ENCODE measurements at regions not wholly inside any gene's neighbourhood (a gene's known extent, or its start where the extent isn't known, plus 50 kb on each side); places are given as distances from the start of the nearest gene placed in this dataset.

GRCh38 chr4:12200226-12200625 lies 771.5 kb upstream of the HS3ST1 start:
- CTCF ChIA-PET = no interaction called here
- TF ChIP-seq NFIC (IDR thresholded peaks at IDR 0.05; ENCODE audit: borderline replicate concordance) = no peak
- TF ChIP-seq TCF12 (IDR thresholded peaks at IDR 0.05) = no peak
- TF ChIP-seq SIN3A (IDR thresholded peaks at IDR 0.05; ENCODE audit: borderline replicate concordance, low read depth, low read length) = no peak
- TF ChIP-seq RFX5 (IDR thresholded peaks at IDR 0.05; ENCODE audit: low read length) = no peak
- no peak for TF ChIP-seq CHD2 (IDR thresholded peaks at IDR 0.05; ENCODE audit: low read length, partially characterized antibody)
- no peak for TF ChIP-seq GABPA (IDR thresholded peaks at IDR 0.05; ENCODE audit: low read depth)
- no peak for TF ChIP-seq EP300 (IDR thresholded peaks at IDR 0.05; ENCODE audit: borderline replicate concordance in 1 of 2, low read depth in 1 of 2, low read length in 1 of 2)
- no peak for TF ChIP-seq EZH2phosphoT487 (IDR thresholded peaks at IDR 0.05; ENCODE audit: borderline replicate concordance, low read depth)
- H3K9me3 ChIP-seq = no peaks in the 10 kb centered on the region
- no peaks in the 10 kb centered on the region for H3K9me2 ChIP-seq
- H3K79me2 ChIP-seq (ENCODE audit: insufficient read depth) = no peaks in the 10 kb centered on the region
- H3K4me2 ChIP-seq = no peak overlapping the region
- H2AFZ ChIP-seq (ENCODE audit: low read depth) = no peak overlapping the region
- H4K20me1 ChIP-seq (ENCODE audit: insufficient read depth) = no peaks in the 10 kb centered on the region
- POLR2A ChIA-PET = no interaction called here
- H3K36me3 ChIP-seq (replicated peaks in 1 of 2; ENCODE audit: control insufficient read depth in 1 of 2, insufficient read depth in 2 of 2, low read length in 1 of 2) = no peaks in the 10 kb centered on the region
- WGBS (ENCODE audit: low lambda C conversion rate) = 16% methylated on average over 3 of the region's 3 CpGs
- H3F3A ChIP-seq (replicated peaks; ENCODE audit: insufficient read depth) = no peaks in the 10 kb centered on the region
- H3K9ac ChIP-seq = no peak overlapping the region
- H3K27ac ChIP-seq (ENCODE audit: low read depth in 2 of 2, low read length in 1 of 2) = no peak overlapping the region
- DNase-seq = no peak
- no peak overlapping the region for H3K4me3 ChIP-seq (ENCODE audit: low read depth in 2 of 2, low read length in 1 of 2)
- H3K4me1 ChIP-seq (ENCODE audit: control insufficient read depth in 1 of 2, insufficient read depth in 2 of 2, low read depth in 1 of 2, low read length in 1 of 2) = no peaks in the 10 kb centered on the region
- no peaks in the 10 kb centered on the region for H3K27me3 ChIP-seq (ENCODE audit: insufficient read depth)

- TF ChIP-seq MEF2A (IDR thresholded peaks at IDR 0.05; ENCODE audit: borderline replicate concordance, low read depth) = no peak
- no peak for TF ChIP-seq RAD21 (IDR thresholded peaks at IDR 0.05; ENCODE audit: low read length)
- no peak for TF ChIP-seq IRF3 (IDR thresholded peaks at IDR 0.05; ENCODE audit: low read depth, low read length)
- no peak for TF ChIP-seq FOSL2 (IDR thresholded peaks at IDR 0.05; ENCODE audit: borderline replicate concordance, low read depth)
- no peak for TF ChIP-seq EP300 (IDR thresholded peaks at IDR 0.05; ENCODE audit: borderline replicate concordance in 1 of 2, low read depth in 1 of 2, low read length in 1 of 2)
- no peak for TF ChIP-seq JUND (IDR thresholded peaks at IDR 0.05)
- no peak for TF ChIP-seq GATA2 (CRISPR knock-in tag; IDR thresholded peaks at IDR 0.05)
- TF ChIP-seq CHD2 (IDR thresholded peaks at IDR 0.05; ENCODE audit: low read length, partially characterized antibody) = no peak
- TF ChIP-seq SMC3 (IDR thresholded peaks at IDR 0.05; ENCODE audit: low read depth, low read length) = no peak
- Histone ChIP-seq H3K27ac (ENCODE audit: low read depth in 2 of 2, low read length in 1 of 2) (no peak overlapping the region), H3K9me3 (no peaks in the 10 kb centered on the region), H3K27me3 (ENCODE audit: insufficient read depth) (no peaks in the 10 kb centered on the region), H3F3A (replicated peaks; ENCODE audit: insufficient read depth) (no peaks in the 10 kb centered on the region), H3K36me3 (replicated peaks in 1 of 2; ENCODE audit: control insufficient read depth in 1 of 2, insufficient read depth in 2 of 2, low read length in 1 of 2) (no peaks in the 10 kb centered on the region), H3K9ac (no peak overlapping the region), H4K20me1 (ENCODE audit: insufficient read depth) (no peaks in the 10 kb centered on the region), H3K4me1 (ENCODE audit: control insufficient read depth in 1 of 2, insufficient read depth in 2 of 2, low read depth in 1 of 2, low read length in 1 of 2) (no peaks in the 10 kb centered on the region), H3K79me2 (ENCODE audit: insufficient read depth) (no peaks in the 10 kb centered on the region), H3K4me3 (ENCODE audit: low read depth in 2 of 2, low read length in 1 of 2) (no peak overlapping the region), H3K9me2 (no peaks in the 10 kb centered on the region), H2AFZ (ENCODE audit: low read depth) (no peak overlapping the region), H3K4me2 (no peak overlapping the region)
- ChIA-PET POLR2A (no interaction called here), CTCF (no interaction called here)
- DNase-seq = no peak
- WGBS (ENCODE audit: low lambda C conversion rate) = 25% methylated on average over 2 of the region's 2 CpGs
Observed at GRCh38 chr4:12186526-12186925, 757.8 kb upstream of the HS3ST1 start.
